ENCODE measurements at regions not wholly inside any gene's neighbourhood (a gene's known extent, or its start where the extent isn't known, plus 50 kb on each side); places are given as distances from the start of the nearest gene placed in this dataset.

- no peak for TF ChIP-seq EZH2 (IDR thresholded peaks at IDR 0.05; ENCODE audit: low read depth)
- TF ChIP-seq, protein P1, sequence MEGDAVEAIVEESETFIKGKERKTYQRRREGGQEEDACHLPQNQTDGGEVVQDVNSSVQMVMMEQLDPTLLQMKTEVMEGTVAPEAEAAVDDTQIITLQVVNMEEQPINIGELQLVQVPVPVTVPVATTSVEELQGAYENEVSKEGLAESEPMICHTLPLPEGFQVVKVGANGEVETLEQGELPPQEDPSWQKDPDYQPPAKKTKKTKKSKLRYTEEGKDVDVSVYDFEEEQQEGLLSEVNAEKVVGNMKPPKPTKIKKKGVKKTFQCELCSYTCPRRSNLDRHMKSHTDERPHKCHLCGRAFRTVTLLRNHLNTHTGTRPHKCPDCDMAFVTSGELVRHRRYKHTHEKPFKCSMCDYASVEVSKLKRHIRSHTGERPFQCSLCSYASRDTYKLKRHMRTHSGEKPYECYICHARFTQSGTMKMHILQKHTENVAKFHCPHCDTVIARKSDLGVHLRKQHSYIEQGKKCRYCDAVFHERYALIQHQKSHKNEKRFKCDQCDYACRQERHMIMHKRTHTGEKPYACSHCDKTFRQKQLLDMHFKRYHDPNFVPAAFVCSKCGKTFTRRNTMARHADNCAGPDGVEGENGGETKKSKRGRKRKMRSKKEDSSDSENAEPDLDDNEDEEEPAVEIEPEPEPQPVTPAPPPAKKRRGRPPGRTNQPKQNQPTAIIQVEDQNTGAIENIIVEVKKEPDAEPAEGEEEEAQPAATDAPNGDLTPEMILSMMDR (conservative IDR thresholded peaks at IDR 0.05) = no peak
Measured at GRCh38 chr20:10802236-10802635, 128.4 kb upstream of the JAG1 start.
